D721Med (cell line): ENCODE measurements at regions not wholly inside any gene's neighbourhood (a gene's known extent, or its start where the extent isn't known, plus 50 kb on each side); places are given as distances from the start of the nearest gene placed in this dataset.

Source experiments
- DNase-seq: peaks from one replicate; pipeline ENCODE4 v3.0.0; 2011; ENCODE audit warnings: low spot score; ENCODE audit not compliant: insufficient read length
- FAIRE-seq: peaks from 2 replicates; lab custom pipeline; 2011; peaks lifted over from hg19 to GRCh38; lab: Jason Lieb, UNC
- TF ChIP-seq, protein P1 (sequence below): IDR thresholded peaks from 2 replicates; pipeline ENCODE4 v1.5.1; 2012; ENCODE audit warnings: mild to moderate bottlenecking, control low read depth; ENCODE audit not compliant: insufficient read depth; ENCODE audit errors: missing control alignments

DNA sequence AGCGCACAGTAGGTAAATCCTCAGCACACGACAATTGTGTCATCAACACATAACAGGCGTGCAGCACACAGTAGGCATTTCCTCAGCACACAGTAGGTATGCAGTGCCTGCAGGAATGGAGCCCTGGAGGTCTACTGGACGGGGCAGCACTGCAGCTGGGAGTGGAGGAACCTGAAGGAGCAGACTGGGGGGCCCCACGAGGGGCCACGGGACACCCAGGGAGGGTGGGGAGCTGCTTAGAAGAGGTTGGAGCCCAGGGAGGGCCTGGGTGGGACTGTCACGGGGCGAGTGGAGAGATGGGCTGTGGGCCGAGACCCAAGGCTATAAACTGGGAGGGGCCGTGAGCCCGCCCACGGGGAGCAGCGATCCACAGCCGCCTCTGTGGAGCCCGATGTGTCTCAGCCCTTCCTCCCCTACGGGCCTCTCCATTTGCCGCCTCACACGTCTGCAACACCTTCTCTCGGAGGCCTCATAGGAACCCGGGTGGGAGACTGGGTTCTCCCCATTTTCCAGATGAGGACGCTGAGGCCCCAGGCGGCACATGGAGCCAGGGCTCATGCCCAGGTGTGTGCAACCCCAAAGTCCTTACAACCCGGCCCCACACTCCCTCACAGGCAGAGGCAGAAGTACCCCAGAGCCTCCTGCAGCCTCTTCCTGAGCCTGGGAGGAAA, 101.5 kb downstream of the MICALL2 start:
- DNase-seq = no peak
- TF ChIP-seq, protein P1, sequence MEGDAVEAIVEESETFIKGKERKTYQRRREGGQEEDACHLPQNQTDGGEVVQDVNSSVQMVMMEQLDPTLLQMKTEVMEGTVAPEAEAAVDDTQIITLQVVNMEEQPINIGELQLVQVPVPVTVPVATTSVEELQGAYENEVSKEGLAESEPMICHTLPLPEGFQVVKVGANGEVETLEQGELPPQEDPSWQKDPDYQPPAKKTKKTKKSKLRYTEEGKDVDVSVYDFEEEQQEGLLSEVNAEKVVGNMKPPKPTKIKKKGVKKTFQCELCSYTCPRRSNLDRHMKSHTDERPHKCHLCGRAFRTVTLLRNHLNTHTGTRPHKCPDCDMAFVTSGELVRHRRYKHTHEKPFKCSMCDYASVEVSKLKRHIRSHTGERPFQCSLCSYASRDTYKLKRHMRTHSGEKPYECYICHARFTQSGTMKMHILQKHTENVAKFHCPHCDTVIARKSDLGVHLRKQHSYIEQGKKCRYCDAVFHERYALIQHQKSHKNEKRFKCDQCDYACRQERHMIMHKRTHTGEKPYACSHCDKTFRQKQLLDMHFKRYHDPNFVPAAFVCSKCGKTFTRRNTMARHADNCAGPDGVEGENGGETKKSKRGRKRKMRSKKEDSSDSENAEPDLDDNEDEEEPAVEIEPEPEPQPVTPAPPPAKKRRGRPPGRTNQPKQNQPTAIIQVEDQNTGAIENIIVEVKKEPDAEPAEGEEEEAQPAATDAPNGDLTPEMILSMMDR = no peak
- FAIRE-seq = no peak

DNA sequence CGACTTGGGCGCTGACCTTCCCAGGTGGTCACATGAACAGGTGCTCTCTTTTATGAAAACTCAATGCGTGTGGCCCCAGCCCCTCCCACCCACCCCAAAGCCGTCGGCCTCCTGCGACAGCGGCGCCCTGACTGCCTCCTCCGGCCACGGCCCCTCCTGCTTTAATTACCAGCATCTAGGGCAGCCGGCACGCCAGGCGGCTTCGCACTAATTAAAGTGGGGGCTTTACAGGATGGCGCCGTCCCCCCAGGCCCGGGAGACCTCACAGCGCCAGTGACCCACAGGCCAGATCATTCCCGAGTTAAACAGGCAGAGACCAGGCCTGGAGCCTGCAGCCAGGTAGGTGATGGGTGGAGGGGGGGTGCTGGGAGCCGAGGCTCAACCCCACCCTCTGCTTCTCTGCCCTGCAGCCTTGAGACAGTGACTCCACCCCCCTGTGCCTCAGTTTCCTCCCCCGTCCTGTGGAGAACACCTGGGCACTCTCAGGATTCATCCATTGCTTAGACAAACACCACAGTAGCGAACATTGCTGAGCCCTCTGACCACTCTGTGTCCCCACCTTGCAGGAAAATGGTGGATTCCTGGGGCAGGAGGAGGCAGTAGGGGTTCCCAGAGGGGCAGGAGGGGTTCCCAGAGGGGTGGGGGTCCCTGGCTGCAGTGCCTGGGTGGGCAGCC, 100.8 kb downstream of the MICALL2 start:
- FAIRE-seq (no peak), DNase-seq (no peak)
- TF ChIP-seq, protein P1 = no peak

DNA sequence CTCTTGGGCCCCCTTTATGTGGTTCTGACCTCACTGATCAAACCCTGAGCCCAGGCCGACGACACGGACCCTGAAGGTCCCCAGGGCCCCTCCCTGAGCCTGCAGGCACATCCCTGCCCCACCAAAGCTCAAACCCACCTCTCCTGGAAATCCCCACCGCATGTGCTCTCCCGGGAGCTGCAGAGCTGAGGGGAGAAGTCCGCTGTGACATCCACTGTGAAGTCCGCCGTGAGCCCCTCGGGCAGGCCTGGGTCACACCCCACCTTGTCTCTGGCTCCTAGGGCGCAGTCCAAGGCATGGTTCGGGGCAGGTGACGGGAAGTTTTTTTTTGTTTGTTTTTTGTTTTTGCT, 100.2 kb downstream of the MICALL2 start:
- TF ChIP-seq, protein P1 = no peak
- DNase-seq (no peak), FAIRE-seq (no peak)

DNA sequence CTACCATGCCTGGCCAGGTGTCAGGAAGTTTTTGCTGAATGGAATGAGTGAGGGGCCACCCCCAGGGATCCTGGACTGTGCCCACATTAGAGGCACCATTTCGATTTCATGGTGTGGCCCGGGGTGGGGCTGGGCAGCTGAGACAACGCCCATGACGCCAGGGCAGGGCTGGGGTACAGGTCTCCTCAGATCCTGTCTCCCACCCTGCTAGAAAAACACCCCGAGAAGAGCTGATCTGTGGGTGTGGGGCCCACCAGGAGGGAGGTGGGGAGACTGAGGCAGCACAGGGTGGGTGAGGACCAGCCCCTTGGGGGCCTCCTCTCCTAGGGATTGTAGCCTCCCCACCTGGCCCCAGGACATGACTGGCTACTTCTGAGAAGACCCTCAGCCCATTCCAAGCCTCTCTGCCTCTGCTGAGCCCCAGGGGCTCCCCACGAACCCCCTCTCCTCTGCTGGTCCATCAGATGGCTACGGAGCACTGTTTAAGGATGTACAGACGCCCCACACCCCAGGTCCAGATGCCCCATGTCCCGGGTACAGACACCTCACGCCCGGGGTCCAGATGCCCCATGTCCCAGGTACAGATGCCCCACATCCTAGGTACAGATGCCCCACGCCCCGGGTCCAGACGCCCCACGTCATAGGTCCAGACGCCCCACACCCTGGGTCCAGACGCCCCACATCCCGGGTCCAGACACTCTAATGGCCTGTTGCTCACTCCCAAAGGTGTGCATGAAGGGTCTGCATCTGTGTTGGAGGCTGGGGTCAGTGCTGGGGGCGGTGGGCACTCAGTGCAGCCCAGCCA, 99.4 kb downstream of the MICALL2 start:
- TF ChIP-seq, protein P1 = no peak
- no peak for FAIRE-seq
- no peak for DNase-seq

DNA sequence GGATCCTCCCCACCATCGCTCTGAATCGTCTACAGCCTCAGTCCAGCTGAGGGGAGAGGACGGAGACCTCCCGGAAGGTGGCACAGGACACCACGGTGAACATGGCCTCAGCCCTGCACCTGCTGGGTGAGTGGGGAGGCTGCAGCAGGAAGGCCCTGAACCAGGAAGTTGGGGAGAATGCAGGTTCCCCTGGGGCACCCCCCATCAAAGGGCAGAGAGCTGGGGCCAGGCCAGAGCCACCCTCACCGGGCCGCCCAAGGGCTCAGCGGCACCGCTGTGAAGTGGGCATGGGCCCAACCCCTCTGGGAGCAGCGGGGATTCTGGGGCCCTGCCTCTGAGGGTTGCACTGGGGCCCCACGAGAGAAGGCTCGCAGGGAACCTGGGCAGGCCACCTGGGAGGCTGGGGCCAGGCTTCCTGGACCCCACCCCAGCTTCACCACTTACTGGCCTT, 98.7 kb downstream of the MICALL2 start:
- TF ChIP-seq, protein P1 = no peak
- DNase-seq (no peak), FAIRE-seq (no peak)

DNA sequence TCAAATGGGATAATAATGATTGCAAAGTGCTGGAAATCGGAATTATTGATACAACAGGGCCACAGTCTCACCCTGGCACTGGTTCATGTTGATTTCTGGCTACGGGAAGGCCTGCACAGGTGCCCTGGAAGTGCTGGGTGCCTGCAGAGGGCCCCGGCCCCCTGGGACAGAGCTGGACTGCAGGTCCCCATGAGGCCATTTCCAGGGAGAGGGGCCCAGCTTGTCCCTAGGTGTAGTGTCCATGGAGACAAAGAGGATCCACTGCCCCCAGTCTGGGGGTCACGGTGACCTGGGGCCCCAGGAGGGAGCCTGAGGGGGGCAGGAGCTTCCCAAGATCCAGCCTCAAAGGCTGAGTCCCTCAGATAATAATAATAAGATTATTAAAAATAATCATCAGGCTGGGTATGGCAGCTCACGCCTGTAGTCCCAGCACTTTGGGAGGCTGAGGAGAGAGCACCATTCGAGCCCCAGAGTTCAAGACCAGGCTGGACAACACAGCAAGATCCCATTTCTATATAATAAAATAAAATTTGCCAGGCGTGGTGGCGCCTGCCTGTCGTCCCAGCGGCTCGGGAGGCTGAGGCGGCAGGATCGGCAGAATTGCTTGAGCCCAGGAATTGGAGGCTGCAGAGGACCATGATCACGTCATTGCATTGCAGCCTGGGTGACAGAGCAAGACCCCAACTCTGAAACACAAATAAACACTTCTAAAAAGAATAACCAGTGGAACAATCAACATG, 98.1 kb downstream of the MICALL2 start:
- FAIRE-seq = no peak
- TF ChIP-seq, protein P1 = no peak
- no peak for DNase-seq
